HG03457 (cell line): ENCODE measurements at regions not wholly inside any gene's neighbourhood (a gene's known extent, or its start where the extent isn't known, plus 50 kb on each side); places are given as distances from the start of the nearest gene placed in this dataset.

ENCODE experiments used
- ATAC-seq: cut with Tn5 transposase; IDR thresholded peaks from one replicate; pipeline ENCODE4 v1.9.1; 2021; ENCODE audit warnings: moderate number of reproducible peaks; ENCODE audit not compliant: unreplicated experiment

DNA sequence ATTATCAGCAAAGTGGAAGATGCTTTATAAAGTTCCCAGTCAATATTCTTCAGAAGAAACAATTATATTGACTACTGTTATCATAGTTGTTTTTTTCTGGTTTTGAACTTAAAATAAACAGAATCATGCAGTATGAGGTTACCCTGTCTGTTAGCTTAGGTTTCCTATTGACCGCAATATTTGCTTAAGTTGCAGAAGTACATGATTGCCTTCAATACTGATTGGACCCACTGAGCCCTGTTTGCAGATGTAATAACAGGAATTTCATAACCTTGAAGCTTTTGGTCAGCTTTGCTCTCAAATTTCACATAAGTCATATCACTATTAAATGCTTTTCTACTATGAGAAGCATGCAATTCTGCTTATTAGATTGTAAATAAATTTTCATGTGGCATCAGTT, 229.1 kb upstream of the FSTL5 start:
- ATAC-seq: no peak

DNA sequence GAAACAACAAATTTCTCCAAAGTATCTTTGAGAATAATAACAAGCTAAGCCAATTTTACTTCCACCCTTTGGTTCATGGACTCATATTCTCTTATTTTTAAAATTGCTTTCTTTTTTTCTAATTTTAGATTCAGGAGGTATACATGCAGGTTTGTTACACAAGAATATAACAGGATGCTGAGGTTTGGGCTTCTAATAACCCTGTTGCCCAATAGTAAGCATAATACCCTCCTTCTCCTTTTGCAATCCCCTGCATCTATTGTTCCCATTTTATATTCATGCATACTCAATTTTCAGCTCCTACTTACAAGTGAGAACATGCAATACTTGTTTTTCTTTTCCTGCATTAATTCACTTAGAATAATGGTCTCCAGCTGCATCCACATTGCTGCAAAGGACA, 202.3 kb upstream of the FSTL5 start:
- no peak for ATAC-seq

DNA sequence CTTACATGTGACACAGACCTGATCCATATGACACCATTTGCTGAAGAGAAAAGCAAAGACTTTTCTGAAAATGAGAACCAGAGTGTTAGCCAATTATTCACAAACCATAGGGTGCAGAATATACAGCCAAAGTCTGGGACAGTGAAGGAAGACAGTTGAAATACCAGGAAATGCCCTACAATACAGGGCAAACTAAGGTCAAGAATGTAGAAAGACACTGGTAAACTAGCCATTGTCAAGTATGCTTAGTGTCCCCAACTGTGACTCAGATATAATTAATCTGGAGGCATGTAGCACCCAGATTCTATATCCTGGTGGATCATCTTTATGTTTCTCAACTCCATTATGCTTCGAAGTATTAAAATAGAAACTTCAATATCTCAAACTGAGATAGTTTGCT, 200.9 kb upstream of the FSTL5 start:
- no peak for ATAC-seq

DNA sequence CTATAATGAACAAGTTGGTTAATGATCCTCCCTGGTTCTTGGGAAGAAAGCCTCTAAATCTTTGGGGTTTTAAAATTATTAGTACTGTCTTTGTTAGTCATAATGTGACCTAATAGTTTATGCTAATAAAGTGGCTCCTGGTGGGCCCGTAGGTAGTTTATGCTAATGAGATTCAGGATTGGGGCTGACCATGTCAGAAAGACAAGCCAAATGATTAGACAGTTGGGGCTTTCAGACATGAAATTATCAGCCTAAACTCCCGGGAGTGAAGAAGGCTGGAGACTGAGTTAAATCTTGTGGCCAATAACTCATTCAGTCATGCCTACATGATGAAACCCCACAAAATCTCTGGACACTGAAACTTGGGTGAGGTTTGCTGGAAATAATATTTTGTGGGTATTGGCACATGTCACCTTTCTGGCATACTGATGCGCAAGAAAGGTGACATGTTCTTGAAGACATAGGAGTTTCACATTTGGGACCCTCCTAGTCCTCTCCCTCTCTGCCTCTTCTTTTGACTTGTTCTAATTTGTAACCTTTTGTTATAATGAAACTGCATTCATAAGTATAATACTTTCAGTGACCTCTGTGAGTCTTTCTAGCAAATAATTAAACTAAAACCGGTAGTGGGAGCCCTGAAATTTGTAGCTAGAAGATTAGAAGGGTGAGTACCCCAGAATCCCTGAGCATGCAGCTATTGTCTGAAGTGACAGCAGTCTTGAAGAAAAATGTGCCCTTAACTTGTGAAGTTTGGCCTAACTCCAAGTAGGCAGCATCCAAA, 196.8 kb upstream of the FSTL5 start:
- peak; percentile 47 for ATAC-seq

DNA sequence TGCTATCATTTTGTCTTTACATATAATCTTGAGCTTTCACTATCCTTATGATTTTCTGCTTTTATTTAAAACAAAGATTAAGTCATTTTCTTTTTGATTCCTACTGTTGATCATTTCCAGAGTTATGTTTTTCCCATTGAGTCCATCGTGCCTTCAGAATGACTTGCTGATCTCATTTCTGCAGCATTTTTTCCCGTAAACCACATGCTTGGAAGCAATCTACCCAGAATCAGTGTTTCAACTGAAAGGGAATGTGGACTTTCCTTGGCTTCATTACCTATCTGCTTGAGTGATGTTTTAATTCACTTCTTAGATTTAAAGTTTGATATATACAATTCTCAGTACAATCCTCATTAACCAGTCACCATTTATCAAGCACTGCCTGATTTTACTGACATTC, 192.4 kb upstream of the FSTL5 start:
- no peak for ATAC-seq

DNA sequence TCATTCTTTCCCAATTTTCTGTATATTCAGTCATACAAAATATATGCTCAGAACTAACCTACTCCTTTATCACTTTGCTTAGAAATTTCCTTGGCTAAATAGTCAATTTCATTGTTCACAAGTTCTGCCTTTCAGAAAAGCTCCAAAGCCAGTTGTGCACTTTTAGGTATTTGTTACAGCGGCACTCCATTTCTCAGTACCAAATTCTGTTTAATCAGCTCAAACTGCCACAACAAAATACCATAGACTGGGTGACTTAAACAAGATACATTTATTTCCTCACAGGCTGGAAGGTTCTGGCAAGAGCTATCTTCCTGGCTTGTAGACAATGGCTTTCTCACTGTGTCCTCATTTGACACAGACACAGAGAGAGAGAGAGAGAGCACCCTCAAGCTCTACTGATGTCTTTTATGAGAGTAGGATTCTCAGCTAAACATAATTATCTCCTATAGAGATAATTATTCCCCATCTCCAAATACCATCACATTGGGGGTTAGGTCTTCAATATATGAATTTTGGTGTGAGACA, 188.8 kb upstream of the FSTL5 start:
- no peak for ATAC-seq

DNA sequence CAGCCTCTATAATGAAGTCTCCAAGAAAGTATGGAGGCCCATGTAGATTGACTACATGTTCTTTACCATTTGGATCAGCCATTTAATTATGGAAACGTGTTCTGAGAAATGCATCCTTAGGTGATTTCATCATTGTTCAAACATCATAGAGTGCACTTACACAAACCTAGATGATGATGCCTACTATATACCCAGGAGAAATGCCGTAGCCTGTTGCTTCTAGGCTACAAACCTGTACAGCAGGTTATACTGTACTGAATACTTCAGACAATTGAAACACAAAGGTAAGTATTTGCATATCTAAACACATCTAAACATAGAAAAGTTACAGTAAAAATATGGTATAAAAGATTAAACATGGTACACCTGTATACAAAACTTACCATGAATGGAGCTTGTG, 186.5 kb upstream of the FSTL5 start:
- ATAC-seq: no peak

DNA sequence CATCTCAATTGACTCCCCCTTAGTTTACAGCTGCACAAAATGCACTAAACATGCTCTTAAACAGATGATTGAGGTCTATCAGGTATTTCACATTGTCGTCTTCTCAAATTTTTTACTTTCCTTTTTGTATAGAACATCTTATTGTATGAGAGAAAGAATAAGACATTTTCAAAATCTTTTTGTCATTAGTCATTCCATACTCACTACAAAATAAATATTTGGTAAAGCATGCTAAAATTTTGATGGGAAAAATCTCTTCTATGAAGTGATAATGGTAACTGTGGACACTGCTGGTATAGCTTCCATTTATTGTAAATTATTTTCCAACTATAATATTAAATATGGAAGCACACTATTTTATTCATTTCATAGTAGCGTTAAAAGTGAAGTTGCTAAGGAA, 185.6 kb upstream of the FSTL5 start:
- ATAC-seq: no peak

DNA sequence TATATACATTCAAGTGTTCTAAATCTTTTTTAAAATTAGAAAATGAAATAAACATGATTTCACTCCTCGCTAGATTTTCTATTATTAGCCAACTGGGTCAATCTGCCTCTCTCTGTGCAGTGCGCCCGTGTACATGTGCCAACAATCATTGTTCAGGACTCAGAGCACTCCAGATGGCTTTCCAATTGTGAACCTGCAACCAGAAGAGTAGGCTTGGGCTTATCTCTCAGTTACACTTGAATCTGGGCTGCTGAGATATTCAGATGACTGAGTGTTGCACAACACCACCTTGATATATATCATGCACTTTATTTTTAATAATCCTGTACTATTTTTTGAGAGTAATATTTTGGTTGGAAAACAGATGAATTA, 184.0 kb upstream of the FSTL5 start:
- no peak for ATAC-seq

DNA sequence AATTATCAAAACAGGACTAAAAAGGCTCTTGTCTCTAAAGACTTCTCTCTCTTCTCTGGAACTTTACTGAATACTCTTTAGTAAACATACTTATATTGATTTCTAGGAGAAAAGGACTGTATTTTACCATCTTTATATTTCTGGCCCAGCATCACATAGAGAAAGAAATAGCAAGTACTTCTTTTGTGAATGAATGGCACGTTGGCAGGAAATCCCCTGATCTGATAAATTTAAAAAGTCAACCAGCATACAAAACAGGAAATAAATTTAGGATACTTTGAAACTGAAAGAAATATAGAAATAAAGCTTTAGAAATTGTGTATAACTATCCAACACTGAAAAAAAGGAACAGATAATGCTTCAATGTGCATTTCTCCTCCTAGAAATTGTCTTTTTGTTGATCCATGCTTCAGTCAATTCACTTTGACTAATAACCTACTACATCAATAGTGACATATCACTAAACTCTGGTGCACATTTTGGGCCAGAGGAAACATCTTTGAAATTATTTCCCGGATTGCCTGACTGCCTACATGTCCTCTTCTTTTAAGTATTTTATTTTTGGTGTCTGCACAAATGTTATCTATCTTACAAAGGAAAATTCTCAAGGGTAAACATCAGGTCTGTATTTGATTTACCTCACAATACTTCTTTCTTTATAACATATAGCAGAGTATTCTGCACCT, 183.5 kb upstream of the FSTL5 start:
- ATAC-seq: no peak

DNA sequence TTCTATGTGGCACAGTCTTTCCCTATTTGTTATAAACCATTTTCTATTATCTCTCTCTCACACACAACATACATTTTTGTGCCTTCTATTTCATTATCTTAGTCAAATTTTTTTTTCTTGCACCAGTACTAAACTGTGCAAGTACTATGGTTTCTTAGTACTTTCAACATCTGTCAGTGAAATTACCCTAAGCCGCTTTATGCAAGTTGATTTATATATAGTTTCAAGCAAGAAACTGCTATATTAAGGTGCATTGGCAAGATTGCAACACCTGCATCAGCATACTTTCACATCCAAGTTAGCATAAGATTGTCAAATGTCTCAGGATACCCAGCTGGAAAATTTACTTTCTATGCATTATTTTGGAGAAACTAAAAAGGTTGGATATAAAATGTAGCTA, 180.2 kb upstream of the FSTL5 start:
- no peak for ATAC-seq

DNA sequence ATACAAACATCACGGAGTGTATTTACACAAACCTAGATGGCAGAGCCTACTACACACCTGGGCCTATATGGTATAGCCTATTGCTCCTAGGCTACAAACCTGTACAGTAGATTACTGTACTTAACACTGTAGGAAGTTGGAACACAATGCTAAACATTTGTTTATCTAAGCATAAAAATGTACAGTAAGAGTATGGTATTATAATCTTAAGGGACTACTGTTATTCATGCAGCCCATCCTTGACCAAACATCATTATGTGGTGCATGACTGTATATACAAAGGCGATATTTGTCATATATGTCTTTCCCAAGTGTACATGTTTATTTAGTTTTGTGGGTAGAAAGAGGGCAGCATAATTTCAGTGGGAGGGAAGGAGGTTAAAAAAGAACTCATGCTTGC, 177.7 kb upstream of the FSTL5 start:
- ATAC-seq: no peak

DNA sequence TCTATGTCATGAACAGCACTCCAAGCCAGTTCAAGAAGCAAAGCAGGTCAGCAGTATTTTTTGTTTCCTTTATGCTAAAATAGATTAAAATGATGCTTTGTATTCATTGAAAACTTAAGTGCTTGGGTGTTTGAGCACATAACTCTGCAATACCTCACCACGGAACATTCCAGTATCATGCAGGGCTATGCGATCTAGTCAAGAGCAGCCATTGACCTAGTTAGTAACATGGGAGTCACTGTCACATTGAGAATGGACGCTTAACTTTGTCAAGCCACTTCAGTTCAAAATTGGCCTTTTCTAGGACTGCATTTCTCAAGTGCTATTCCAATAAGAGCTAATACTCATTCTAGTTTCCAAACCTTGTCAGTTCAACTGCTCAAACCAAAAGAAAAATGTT, 160.1 kb upstream of the FSTL5 start:
- ATAC-seq: no peak

DNA sequence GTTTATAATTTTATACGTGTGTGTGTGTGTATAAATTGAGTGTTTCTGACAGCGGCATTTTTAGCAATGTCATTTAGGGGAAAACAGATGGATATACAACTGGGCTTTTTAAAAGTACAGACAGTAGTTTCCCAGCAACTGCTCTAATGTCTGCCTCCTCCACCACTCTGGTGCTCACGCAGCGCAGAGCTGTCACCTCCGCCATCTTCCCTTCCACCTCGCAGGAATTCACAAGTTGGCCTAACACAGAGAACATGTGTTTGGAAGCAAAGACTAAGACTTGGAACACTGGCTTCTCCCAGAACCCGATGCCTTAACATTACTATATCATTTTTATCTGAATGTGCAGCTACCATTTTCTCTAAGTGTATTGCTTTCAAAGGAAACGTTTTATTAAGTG, 158.3 kb upstream of the FSTL5 start:
- no peak for ATAC-seq

DNA sequence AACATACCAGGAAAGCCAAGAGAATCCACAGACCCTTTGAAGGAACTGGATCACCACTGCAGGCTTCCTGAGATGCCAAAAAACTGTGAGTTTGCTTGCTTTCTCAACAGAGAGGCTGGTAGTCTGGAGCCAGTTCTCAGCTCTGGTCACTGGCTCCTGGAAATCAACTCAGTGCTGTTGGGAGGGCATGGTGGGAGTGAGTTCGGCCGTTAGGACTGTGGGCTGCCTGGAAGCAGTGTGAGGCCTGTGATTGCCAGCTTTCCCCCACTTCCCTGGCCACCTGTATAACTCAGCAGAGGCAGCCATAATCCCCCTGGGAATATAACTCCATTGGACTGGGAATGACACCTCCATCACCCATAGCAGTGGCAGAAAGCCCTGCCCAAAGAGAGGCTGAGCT, 122.0 kb upstream of the FSTL5 start:
- no peak for ATAC-seq

DNA sequence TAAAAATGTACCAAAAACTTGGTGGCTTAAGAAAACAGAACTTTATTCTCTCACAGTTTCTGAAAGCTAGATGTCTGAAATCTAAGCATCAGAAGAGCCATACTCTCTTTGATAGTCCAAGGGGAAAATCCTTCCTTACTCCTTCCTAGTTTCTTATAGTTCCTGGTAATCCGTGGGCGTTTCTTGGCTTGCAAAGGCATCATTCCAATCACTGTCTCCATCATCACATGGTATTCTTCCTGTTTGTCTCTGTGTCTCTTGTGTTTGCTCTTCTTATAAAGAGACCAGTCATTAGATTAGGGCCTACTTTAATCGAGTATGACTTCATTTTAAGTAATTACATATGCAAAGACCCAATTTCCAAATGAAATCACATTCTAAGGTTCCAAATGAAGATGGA, 118.9 kb upstream of the FSTL5 start:
- no peak for ATAC-seq

DNA sequence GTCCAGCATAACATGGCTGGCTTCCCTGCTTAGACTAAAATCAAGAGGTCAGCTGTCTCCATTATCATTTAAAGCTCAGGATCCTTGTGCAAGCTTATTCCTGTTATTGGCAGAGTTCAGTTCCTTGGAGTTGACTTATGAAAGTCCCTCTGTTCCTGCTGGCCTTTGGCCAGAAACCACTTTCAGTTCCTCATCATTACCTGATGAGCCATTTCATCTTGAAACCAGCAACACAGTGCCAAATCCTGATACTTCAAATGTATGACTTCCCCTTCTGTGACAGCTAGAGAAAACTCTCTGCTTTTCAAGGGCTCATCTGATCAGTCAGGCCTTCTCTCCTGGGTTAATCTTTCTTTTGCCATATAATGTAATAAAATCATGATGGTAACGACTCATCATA, 110.6 kb upstream of the FSTL5 start:
- ATAC-seq: peak; percentile 82

DNA sequence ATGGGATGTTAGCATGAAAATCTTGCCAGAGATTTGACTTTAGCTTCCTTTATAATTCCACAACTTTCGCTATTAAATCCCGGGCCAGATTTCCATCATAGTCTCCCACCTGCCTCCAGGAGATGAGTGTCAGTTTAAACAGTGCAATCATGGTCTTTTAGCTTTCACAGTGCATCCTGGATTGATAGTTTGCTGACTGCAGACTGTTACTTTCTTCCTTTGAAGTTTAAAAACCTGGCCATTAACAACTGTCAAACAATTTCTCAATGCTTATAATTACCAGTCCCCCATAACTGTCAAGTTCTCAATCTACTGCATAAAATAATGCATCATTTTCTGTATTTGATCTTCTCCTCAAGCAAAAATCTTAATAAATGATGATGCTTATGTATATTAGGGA, 108.4 kb upstream of the FSTL5 start:
- ATAC-seq: no peak

DNA sequence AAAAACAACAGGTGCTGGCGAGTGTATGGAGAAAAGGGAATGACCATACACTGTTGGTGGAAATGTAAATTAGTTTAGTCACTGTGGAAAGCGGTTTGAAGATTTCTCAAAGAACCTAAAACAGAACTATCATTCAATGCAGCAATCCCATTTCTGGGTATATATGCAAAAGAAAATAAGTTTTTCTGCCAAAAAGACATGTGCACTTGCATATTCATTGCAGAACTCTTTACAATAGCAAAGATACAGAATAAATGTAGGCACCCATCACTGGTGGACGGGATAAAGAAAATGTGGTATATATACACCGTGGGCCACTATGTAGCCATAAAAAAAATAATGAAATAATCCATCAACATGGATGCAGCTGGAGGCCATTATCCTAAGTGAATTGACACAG, 105.1 kb upstream of the FSTL5 start:
- ATAC-seq: no peak

DNA sequence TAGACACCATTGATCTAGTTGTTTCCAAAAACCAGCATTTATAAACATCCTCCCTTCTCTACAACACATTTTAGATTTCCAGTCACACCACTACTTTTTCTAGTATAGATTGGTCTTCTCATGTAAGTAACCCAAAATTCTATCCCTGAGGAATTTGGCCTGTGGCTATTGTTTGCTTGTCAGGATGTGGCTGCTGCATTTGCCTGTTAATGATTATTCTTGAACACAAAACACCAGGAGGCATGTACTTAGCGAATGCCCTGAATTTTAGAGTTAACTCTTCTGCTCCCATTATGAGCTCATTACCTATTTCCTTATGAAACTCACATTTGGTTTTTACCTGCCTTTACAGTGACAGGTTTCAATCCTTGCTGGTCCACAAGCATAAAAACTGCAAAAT, 102.0 kb upstream of the FSTL5 start:
- no peak for ATAC-seq

DNA sequence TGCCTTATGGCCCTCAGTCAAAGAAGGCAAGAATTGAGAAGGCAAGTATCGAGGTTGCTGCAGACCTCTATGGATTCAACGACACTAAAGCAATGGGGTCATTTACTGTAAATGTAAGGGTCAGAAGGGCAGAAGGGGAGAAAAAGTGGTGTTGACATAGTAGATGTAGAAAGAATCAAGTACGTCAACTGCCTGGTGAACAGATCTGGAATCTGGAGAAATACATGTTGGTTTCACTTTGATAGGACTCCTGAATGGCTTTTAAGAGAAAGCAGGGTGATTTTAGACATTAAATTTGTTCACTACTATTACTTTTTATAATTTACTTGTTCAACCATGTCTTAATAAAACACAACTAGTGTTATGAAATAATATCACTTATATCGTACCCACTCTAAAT, 81.3 kb upstream of the FSTL5 start:
- no peak for ATAC-seq

DNA sequence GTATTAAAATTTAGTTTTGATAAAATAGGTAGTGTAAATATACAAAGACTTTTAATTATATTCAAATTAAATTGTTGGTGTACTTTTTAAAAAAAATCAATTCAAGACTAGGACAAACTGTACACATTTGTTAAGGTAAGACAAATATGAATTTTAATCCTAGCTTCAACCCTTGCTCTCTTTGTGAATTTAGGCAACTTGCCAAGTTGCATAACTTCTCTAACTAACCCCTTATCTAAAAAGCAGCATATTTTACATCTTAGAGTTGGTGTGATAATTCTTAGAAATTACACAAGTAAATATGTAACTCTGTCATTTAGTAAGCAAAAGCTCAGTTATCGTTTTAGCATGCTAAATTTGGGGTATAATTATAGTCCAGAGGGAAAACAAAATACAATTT, 78.1 kb upstream of the FSTL5 start:
- ATAC-seq: no peak
